HCT116 (cell line): ENCODE measurements at regions not wholly inside any gene's neighbourhood (a gene's known extent, or its start where the extent isn't known, plus 50 kb on each side); places are given as distances from the start of the nearest gene placed in this dataset.

ENCODE experiments used
- EZH2 ChIP-seq: fragments of 200-600 bp; sonication (generic); IDR thresholded peaks from 2 replicates; pipeline ENCODE4 v1.6.1; 2017; ENCODE audit warnings: antibody characterized with exemption, mixed run types
- FOSL1 ChIP-seq: IDR thresholded peaks from 2 replicates; pipeline ENCODE4 v1.6.1; 2012; ENCODE audit warnings: low read depth
- POLR2A ChIP-seq: IDR thresholded peaks from 2 replicates; pipeline ENCODE4 v1.7.0; 2011; ENCODE audit warnings: borderline replicate concordance; ENCODE audit not compliant: insufficient read depth, insufficient read length; ENCODE audit errors: extremely low read depth
- POLR2AphosphoS5 ChIP-seq: IDR thresholded peaks from 2 replicates; pipeline ENCODE4 v1.6.1; 2011; ENCODE audit warnings: mild to moderate bottlenecking, low read depth, low read length, moderate library complexity
- RAD21 ChIP-seq: IDR thresholded peaks from 2 replicates; pipeline ENCODE4 v1.6.1; 2012; ENCODE audit warnings: low read depth, mild to moderate bottlenecking
- ZNF274 ChIP-seq: fragments of 200-500 bp; sonication (Bioruptor generic); IDR thresholded peaks from 2 replicates; pipeline ENCODE4 v1.6.1; 2014; ENCODE audit warnings: mild to moderate bottlenecking, low read depth, low read length, inconsistent platforms

- no peak for TF ChIP-seq EZH2
- TF ChIP-seq POLR2AphosphoS5 = no peak
- no peak for TF ChIP-seq FOSL1
- TF ChIP-seq ZNF274 = no peak
- no peak for TF ChIP-seq POLR2A
- no peak for TF ChIP-seq RAD21
Observed at GRCh38 chr9:99307851-99308250, 85.8 kb downstream of the SEC61B start.
